Fibroblast of pulmonary artery (primary cell): ENCODE measurements at regions not wholly inside any gene's neighbourhood (a gene's known extent, or its start where the extent isn't known, plus 50 kb on each side); places are given as distances from the start of the nearest gene placed in this dataset.

Experiments used
- DNase-seq: peaks from one replicate; pipeline ENCODE4 v3.0.0-alpha.2; 2010; ENCODE audit warnings: low read depth
- H3K4me3 ChIP-seq: replicated peaks from 2 replicates; pipeline ENCODE4 v1.5.1; 2011; ENCODE audit warnings: low read depth, mild to moderate bottlenecking, control low read depth, low read length, moderate library complexity
- CTCF ChIP-seq: IDR thresholded peaks from 2 replicates; pipeline ENCODE4 v1.5.1; 2011; ENCODE audit warnings: mild to moderate bottlenecking, control low read depth, low read length, inconsistent platforms; ENCODE audit errors: missing control alignments

GRCh38 chr14:75341620-75342019, 63.0 kb downstream of the FOS start:
- no peak for TF ChIP-seq CTCF
- no peak overlapping the region for H3K4me3 ChIP-seq
- peak; percentile 15 for DNase-seq

- no peak for DNase-seq
- no peak overlapping the region for H3K4me3 ChIP-seq
- TF ChIP-seq CTCF, result no peak
Observed at GRCh38 chr14:75342762-75343599, 64.4 kb downstream of the FOS start.

- no peak for TF ChIP-seq CTCF
- DNase-seq, result peak; percentile 41
- no peak overlapping the region for H3K4me3 ChIP-seq
Observed at GRCh38 chr14:75343911-75344310, 65.3 kb downstream of the FOS start.

GRCh38 chr14:75344411-75344810, 65.8 kb downstream of the FOS start:
- TF ChIP-seq CTCF, result no peak
- DNase-seq, result no peak
- no peak overlapping the region for H3K4me3 ChIP-seq

GRCh38 chr14:75350505-75351060, 72.0 kb downstream of the FOS start:
- DNase-seq, result no peak
- no peak for TF ChIP-seq CTCF
- H3K4me3 ChIP-seq, result no peak overlapping the region

- no peak for DNase-seq
- H3K4me3 ChIP-seq, result no peak overlapping the region
- no peak for TF ChIP-seq CTCF
Observed at GRCh38 chr14:75359098-75359497, 68.7 kb upstream of the JDP2 start.
